ENCODE measurements at regions not wholly inside any gene's neighbourhood (a gene's known extent, or its start where the extent isn't known, plus 50 kb on each side); places are given as distances from the start of the nearest gene placed in this dataset.

- TF ChIP-seq EZH2 (IDR thresholded peaks at IDR 0.05; ENCODE audit: borderline replicate concordance) (no peak), CTCF (IDR thresholded peaks at IDR 0.05; ENCODE audit: poor library complexity) (no peak)
Measured at GRCh38 chr14:83478741-83479140, 1945.1 kb upstream of the SEL1L start.
